SU-DHL-6 (cell line): ENCODE measurements at regions not wholly inside any gene's neighbourhood (a gene's known extent, or its start where the extent isn't known, plus 50 kb on each side); places are given as distances from the start of the nearest gene placed in this dataset.
"Not testable (repeated sequence)": the region's sequence is repeated elsewhere in the genome, so short reads cannot be mapped to it uniquely, and the experiment has no call there.

ENCODE experiments used
- CTCF ChIP-seq: fragments of 200-600 bp; sonication (generic); IDR thresholded peaks from one replicate; pipeline ENCODE4 v1.5.1; 2017; ENCODE audit warnings: antibody characterized with exemption, mild to moderate bottlenecking, low read length, moderate library complexity; ENCODE audit not compliant: insufficient read depth, poor library complexity, severe bottlenecking
- EZH2phosphoT487 ChIP-seq: fragments of 200-600 bp; sonication (generic), shearing (Covaris generic); conservative IDR thresholded peaks from 2 replicates; pipeline ENCODE4 v1.6.1; 2018; ENCODE audit warnings: mild to moderate bottlenecking, antibody characterized with exemption, low read length, moderate library complexity, mixed read lengths

- not testable (repeated sequence) for TF ChIP-seq CTCF, EZH2phosphoT487
Observed at GRCh38 chr5:105859350-105859749, 1811.4 kb downstream of the EFNA5 start.
